G401.6 (cell line): ENCODE measurements at regions not wholly inside any gene's neighbourhood (a gene's known extent, or its start where the extent isn't known, plus 50 kb on each side); places are given as distances from the start of the nearest gene placed in this dataset.

Experiments
- FAIRE-seq: peaks from 2 replicates; lab custom pipeline; 2012; peaks lifted over from hg19 to GRCh38; lab: Jason Lieb, UNC

DNA sequence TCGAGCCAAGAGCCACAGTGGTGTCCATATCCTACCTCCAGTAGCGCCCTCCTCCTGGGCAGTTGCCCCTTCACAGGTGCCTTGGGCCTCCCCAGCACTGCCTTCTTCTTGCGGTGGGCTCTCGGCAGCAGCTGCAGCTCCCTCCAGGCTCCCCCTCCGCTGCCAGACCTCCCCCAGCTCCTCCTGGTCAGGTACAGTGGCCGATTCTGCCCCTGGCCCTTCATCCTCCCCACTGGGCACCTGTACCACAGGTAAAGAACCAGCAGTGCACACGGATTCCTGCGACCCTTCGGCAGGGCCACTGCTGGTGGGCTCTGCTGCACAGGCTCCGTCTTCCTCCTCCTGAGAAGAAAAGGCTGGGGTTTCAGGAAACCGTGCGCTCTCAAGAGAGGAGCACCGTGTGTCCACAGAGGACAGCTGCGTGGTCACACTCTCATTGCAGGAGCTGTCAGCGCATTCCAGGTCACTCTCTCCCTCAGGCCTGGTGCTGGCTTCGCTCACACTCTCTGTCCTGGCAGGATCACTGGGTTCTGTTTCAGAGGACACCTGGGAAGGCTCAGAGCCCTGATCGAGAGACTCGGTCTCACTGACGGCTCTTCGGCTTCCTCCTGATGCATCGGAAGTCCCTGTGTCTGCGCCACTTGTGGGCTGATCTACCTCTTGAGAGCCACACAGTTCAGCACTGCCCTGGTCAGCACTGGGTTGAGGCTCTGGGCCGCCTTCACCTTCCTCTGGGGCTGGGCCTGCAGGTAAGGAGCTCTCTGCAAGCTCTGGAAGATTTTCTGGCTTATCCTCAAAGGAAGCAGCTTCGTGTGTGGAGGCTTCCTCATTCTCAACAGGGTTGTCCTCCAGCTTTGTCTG, 147.4 kb upstream of the STK17B start:
- no peak for FAIRE-seq

DNA sequence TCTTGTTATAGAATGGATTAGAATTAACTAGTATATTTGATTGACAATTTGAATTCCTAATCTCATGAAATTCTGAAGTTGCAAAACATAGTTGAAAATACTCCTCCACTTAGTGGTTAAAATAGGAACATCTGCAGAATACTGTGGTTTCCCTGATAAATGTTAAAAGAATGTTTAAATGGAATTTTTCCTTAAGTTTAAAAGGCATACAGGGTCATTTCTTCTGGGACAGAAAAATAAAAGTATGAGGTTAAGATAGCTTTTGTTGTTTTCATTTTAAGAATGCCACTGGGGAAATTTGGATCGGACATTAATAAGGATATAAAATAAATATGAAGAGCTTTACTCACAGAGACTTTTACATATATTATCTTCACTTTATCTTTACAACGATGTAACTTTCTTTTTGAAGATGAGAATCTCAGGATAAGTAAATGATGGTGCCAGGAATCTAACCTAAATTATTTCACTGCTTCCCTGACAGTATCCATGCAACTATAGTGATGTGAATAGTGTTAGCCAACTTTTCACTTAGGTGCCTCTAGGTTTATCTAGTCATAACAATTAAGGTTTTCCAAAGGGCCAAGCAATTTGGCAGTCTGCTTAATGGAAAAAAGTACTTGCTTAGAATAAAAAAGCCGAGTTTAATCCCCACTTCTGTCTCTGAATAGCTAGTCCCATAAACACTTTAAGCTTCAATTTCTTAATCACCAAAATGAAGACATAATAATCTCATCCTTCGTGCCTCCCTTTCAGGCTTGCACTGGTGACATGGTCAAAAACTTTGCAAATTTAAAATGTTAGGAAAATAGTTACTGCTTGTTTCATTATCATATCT, 151.8 kb upstream of the STK17B start:
- FAIRE-seq = no peak

DNA sequence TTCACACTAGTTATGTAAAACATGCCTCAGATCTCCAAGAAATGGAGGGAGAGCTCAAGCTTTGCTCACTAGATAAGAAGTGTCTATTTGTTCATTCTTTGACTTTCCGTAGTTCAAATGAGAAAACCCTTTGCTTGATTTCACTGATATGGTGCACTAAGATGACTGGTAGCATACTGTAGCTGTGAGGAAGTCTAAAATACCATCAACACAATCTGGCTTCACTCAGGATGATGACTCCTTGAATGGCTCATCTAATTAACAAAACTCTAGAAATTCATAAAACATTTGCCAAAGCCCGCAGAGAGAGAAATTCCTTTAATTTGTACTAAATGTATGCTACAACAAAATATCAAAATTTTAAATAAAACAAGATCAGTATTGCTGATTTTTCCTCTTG, 152.8 kb upstream of the STK17B start:
- no peak for FAIRE-seq

DNA sequence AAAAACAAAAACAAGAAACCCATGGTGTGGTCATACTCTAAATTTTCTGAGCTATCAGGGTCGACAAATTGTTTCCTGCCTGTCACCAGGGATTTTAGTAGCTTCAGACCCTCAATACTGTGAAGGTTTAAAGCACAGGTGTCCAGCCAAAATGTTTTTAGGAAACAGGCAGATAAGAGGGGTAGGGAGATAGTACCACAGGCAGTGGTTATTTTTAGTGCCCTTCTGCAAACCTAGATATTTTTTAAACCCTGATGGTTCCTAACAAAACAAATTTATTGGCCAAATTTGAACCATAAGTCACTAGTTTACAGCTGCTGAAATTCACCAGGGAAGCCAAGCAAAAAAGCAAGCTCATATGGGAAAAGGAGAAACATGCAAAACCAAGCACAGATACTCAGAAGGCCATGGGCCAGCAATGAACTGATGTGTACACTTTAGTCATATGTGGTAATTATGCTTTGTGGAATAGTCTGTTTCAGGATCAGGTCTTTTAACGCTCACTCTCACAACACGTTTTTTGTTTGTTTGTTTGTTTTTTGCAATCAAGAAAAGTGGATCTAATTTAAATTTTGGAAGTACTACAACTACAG, 156.8 kb upstream of the STK17B start:
- FAIRE-seq = no peak

DNA sequence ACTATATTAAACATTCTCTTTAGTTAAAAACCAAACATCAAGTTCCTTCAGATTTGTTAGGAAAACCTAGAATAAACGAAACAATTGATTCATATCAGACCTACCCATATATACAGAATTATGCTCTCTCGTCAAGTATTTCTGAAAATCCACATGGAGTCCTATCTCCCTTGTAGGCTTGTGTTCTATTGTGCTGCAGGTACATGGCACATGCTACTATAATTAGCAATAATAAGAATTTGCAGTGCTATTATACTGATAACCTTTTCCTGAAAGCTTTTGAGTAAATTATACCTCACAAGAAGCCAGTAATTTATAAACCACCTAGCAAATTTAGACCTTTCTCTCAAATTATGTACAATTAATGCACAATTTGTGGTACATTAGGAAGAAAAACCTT, 158.6 kb upstream of the STK17B start:
- no peak for FAIRE-seq

DNA sequence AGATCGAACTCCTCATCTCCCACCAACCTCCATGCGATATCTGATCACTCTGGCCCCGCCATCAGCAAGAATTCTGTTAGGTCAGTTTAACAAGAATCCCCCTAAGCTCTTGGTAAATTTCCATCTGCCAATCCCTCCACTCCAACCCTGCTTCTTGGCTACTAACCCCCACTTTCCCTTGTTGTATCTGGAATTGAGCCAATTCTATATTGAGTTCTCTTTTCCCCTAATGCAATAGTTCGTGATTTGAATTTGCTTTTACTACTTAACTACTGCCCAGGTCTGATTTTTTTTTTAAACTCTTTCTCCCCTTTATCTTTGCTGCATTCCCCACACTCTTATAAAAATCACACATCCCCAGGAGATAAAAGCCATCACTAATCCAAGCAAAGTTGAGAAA, 159.3 kb upstream of the STK17B start:
- FAIRE-seq = no peak

DNA sequence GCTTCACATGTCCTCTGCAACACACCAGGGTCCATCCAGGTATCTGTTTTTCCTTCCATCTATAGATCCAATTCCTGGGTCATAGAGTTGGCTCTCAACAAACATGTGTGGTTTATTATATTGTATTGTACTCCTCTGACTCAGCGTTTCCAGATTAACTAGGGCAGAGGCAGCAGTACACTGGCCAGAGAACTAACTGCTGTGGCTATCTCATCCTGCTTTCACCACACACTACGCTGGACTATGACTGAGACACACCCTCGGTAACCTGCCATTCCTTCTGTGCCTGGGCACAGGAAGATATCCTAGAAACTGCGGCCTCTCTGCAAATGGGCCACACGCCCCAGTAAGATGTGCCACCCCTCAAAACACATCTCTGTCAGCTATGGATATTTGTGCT, 159.8 kb upstream of the STK17B start:
- no peak for FAIRE-seq

DNA sequence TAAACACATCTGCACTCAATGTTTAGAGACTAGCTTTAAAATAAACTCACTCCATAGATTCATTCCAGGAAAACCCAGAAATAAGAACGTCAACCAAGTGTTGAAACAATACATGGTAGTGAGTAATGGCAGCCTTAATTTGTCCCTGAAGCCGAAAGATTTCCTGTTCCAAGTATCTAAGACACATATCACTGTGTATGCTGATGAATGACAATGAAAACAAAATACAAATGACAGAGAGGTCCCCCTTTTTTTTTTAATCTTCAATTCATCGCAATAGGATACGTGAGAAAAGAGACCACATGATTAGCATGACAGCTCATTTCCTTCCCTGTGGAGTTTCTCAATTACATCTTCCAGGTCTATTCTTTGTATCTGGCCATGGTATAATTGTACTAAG, 160.5 kb upstream of the STK17B start:
- FAIRE-seq = no peak

DNA sequence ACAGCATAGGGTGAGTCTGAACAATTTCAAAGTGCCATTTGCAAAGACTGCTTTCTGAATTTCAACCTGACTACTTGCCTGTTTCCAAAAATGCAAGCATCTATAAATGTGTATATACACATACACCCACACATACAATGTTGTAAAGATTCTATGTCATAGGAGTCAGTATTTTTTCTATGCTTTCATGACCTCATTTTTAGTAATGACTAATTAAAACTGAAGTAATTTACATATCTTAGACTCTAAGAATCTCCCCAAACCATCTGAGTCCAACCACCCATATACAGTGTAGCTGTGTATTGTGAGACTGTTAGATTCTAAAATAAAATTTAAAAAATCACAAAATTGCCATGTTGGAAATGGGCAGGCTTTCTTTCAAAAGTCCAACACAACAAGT, 162.0 kb upstream of the STK17B start:
- FAIRE-seq = no peak

DNA sequence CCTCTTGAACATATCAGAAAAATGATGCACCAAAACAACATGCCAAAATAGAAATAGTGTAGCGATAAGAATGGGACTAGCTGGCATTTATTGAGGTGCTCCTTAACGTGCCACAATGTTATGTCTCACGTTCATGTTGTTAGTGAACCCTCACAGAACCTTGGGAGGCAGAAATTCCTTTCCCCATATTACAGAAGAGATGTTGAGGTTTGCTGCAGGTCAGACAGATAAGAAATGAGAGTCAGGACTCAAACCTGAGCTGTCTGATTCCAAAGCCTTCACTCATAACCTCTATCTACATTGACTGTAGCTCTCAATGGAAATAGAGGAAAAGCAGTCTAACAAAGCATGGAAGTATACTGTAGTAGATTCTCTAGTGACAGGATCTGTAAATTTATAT, 163.3 kb upstream of the STK17B start:
- no peak for FAIRE-seq

DNA sequence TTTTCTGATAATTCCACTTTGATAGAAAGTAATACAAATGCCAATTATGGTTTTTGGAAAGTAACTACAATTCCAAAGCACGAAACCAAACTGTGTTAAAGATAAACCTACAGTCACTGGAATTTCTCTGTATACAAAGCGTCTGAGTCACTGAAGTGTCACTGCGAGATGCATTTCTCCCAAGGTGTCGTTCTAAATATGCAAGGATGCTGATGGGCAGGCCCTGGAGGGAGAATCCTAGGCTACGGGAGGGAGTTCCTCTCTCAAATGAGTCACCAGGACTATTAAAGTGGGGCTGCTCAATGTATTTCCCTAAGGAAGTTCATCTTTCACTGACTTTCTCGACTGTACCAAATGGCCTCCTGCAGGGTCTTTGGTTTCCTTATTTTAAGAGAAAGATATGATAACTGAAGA, 163.8 kb upstream of the STK17B start:
- FAIRE-seq = no peak

DNA sequence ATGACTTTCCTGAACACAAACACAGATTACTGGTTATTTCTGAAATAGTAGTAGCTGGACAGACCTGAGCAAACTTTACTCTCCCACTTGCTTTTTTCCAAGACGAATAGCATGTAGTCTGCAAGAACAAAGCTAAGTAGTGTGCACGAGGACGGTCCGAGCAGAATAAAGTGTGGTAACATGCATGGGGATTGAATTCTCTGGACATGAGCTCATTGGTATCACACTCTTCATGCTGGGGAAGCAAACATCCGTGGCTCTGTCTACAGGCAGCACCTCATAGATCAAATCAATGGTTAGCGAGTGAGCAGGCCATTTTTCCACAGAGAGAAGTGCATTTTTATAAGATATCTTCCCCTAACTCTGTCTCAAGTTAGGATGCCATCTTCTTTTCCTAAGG, 164.8 kb upstream of the STK17B start:
- FAIRE-seq = no peak

DNA sequence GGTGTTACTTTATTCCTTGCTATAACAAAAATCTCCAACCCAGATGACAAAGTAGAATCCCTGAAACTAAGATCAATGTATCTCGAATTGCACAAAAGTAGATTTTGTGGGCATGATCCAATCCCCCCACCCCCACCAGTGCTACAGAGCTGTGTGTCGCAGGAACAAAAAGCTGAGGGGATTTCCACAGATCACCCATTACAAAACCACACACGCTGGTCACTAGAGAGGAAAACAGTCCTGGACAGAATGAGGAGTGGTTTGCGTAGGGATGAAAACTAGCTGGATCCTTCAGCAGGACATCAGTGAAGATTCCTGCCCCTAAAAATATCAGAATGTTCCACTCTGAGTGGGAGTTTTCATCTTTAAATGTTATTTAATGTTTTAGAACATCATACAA, 165.3 kb upstream of the STK17B start:
- no peak for FAIRE-seq

DNA sequence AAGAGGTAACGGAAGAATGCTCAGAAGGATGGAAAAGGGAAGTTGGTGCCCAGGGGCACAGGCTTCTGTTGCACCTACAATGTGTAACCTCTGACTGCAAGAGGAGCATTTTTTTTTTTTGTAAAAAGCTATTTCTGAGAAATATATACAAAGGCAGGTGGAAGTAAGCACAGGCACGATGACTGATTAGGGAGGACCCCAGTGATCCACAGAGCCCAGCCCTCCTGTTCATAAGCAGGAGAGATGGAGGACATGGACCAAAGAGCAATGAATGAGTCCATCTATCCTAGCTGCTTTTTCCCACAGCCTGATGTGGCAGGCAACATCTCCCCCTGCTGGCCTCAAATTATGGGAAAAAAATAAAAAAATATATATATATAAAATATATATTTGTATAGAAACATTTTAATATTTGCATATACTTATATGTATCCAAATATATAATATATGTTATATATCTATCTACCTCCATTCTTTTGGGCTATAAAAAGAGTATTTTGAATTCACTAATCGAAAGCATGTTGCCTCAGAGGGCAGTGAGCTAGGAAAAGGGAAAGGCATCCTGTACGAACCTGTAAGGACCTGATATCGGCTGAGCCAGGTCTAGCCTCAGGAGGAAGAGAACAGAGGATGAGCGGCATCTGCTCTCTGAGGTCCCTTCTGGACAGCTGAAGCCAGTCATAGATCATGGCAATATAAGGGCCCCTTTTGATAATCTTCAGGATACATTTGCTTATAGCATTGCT, 166.0 kb upstream of the STK17B start:
- FAIRE-seq = peak; percentile 62

DNA sequence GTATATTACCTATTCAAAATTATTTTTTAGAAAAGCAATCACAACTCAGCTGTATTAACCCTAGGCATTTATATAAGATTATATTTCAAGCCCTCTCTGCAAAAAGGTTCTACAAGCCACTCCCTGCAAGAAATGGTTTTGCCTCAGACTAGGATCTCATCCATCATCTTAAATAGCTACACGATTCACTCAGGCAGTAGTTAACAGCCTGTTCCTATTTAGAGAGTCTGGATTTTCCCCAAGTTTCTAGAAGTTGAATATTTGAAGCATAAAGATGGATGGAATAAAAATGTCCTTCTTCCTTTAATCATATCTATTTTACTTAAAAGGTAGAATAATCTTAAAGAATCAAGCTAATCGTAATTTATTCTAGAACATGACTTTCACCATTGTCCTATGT, 167.1 kb upstream of the STK17B start:
- no peak for FAIRE-seq

DNA sequence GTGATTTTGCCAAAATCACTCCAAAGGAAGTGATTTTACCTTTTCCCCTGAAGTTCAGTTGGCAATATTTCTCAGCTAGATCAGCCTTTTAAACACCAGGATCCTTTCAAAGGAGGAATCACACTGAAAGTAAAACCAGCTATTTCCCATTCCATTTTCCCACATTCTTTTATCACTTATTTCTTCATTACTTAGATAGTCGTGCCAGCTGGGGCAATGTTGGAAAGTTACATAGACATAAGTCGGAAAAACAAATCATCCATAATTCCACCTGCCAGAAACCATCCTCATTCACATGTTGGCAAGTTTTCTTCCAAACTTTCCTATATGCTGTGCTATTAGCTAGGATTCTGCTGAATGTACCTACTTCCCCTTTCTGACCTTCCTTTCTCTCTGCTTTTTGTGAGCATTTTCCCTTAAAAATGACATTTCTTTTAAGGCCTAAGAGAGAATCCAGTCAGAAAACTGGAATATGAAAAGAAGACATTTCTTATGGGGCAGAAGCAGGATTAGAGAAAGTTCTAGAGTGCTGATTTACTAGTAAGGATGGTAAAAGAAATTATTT, 170.0 kb upstream of the STK17B start:
- FAIRE-seq = no peak

DNA sequence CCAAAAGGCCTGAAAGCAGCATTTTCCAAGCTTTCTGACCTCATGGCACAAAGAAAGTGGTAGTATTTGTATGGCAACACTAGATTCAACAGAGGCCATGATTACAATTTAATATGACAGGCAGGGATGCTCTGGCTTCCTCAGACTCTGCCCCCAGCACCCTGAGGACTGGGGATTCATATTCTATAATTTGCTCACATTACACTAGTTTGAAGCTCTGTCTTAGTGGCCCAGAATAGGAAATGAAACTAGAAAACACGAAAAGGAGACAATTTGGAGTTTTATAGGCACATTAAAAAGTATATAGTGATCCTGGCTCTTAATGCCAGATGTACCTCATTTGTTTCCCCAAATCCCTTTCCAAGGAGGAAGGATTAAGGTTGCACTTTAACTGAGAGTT, 173.0 kb upstream of the STK17B start:
- no peak for FAIRE-seq

DNA sequence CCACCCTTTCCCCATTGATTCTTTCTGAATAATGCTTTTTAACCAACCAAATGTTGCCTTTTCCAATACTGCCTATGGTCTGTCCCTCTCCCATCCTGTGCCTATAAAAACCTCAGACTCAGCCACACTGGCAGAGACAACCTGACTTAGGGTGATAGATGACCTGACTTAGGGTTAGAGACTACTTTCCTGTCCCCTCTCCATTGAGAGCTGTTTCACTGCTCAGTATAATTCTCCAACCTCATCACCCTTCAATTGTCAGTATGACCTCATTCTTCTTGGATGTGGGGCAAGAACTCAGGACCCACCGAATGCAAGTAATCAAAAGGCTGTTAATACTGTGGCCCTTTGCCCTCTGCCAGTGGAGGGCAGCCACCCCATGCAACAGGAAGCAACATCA, 182.3 kb upstream of the STK17B start:
- FAIRE-seq = no peak

DNA sequence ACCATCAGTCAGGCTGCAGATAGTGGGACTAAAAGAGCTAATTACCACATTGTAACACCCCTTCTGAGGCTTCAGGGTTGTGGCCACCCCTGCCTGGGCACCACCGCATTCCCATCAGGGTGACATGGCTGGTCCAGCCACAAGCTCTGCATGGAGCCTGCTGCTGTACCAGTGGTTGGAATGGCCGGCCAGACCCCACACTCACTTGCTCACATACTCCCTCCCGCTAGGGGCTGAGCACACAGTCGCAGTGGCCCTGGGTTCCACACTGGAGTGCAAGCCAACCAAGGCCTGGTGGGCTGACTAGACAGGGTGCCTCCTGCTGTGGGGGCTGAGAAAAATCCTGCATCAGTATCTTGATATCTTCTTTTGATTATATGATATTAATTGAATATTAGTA, 182.8 kb upstream of the STK17B start:
- no peak for FAIRE-seq

DNA sequence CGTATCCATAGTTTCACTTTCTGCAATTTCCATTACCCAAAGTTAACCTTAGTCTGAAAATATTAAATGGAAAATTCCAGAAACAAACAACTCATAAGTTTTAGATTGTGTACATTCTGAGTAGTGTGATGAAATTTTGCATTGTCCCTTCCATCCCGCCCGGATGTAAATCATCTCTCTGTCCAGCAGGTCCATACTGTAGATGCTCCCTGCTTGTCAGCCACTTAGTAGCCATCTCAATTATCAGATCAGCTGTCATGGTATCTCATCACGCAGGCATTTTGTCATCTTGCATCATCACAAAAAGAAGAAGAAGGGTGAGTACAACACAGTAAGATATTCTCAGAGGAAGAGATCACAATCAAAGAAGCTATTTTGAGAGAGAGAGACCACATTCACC, 185.0 kb upstream of the STK17B start:
- no peak for FAIRE-seq

DNA sequence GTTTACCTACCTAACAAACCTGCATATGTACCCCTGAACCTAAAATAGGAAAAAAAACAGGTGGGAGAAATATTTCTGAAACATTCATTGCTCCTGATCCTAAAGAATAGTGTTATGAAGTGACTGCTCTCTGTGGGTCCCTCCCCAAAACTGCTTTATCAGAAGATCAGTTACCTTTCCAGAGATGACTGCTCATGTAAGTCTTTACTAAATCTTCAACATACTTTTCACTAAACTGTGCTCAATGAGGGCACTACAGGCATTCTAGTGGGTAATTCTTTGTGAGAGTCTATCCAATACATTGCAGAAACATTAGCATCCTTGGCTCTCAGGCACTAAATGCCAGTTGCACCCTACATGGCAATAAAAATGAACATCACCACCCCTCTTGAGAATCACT, 189.3 kb upstream of the STK17B start:
- FAIRE-seq = no peak

DNA sequence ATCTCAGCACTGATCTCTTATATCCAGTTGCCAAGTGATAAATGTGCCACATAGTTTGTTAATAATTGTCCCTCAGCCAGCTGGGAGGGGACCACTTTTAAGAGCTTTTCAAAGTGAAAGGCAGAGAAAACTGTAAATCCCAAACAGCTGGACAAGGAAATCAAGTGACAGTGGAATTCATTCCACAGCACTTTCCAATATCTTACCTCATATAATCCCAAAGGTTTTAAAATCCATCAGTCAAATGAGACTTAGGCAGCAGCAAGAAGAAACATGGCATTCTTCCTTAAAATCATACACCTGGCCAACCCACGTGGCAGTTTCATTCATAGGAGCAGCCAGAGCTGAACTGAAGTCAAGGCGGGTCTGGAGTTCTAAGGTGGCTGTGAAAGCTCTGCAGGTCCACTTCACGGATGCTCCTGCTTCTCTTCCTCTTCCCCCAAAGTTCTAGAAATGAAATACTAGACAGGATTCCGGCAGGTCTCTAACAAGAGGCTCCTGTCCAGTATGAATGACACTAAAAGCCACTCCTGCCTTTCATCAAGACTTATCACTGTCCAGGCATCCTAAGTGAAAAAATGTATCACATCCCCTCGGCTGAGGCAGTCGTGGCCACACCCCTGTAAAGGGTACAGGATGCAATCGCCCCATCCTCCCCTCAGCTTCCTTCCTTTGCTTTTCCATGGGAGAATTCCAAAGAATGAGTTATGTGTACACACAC, 190.4 kb upstream of the STK17B start:
- FAIRE-seq = no peak
